AG04450 (cell line): ENCODE measurements at regions not wholly inside any gene's neighbourhood (a gene's known extent, or its start where the extent isn't known, plus 50 kb on each side); places are given as distances from the start of the nearest gene placed in this dataset.

Experiments used
- CTCF ChIA-PET: fragments of 300-600, 350-600 bp; formaldehyde crosslinking; extraction: SDS; loops from one replicate; lab custom pipeline; 2022; ENCODE audit warnings: antibody characterized with exemption, inconsistent platforms; lab: Charles Lee
- POLR2A ChIA-PET: fragments of 350-600 bp; formaldehyde crosslinking; extraction: SDS; loops from one replicate; lab custom pipeline; 2021; ENCODE audit warnings: antibody characterized with exemption, inconsistent platforms; lab: Yijun Ruan, JAX
- DNase-seq: peaks from one replicate; pipeline ENCODE4 v3.0.0-alpha.2; 2011; ENCODE audit warnings: low read depth, low spot score
- H3K27ac ChIP-seq: one replicate; pipeline ENCODE4 v1.5.1; 2012; ENCODE audit warnings: low read depth, low read length, control low read depth
- H3K27me3 ChIP-seq: one replicate; pipeline ENCODE4 v1.6.0; 2012; ENCODE audit warnings: low read length; ENCODE audit not compliant: control insufficient read depth, insufficient read depth
- H3K4me3 ChIP-seq: 2 replicates; pipeline ENCODE4 v1.5.1; 2011; ENCODE audit warnings: mild to moderate bottlenecking, low read depth, low read length, control low read depth
- H3K9me3 ChIP-seq: 2 replicates; pipeline ENCODE4 v1.5.1; 2012; ENCODE audit warnings: low read length; ENCODE audit not compliant: control insufficient read depth, insufficient read depth
- CTCF ChIP-seq: IDR thresholded peaks from 2 replicates; pipeline ENCODE4 v1.5.1; 2011; ENCODE audit warnings: low read depth, low read length, control low read depth, inconsistent platforms

- no peak overlapping the region for H3K4me3 ChIP-seq
- no peak for DNase-seq
- ChIA-PET CTCF (no interaction called here), POLR2A (no interaction called here)
- no peaks in the 10 kb centered on the region for H3K27me3 ChIP-seq
- peaks cover 22% of the 10 kb centered on the region for H3K9me3 ChIP-seq
- H3K27ac ChIP-seq = no peak overlapping the region
- TF ChIP-seq CTCF = no peak
Observed at GRCh38 chr1:105072446-105072845, 1322.7 kb downstream of the AMY1C start.

- POLR2A ChIA-PET = no interaction called here
- TF ChIP-seq CTCF = no peak
- H3K4me3 ChIP-seq = no peak overlapping the region
- no peak overlapping the region for H3K27ac ChIP-seq
- peaks cover 22% of the 10 kb centered on the region for H3K9me3 ChIP-seq
- CTCF ChIA-PET = no interaction called here
- no peak for DNase-seq
- H3K27me3 ChIP-seq = no peaks in the 10 kb centered on the region
Observed at GRCh38 chr1:105072850-105073249, 1323.2 kb downstream of the AMY1C start.

- no peak for DNase-seq
- no peak for TF ChIP-seq CTCF
- CTCF ChIA-PET = no interaction called here
Observed at GRCh38 chr1:105073660-105074059, 1324.0 kb downstream of the AMY1C start.

GRCh38 chr1:105083611-105084010 lies 1333.9 kb downstream of the AMY1C start:
- ChIA-PET POLR2A (no interaction called here), CTCF (interaction anchor here (0.6 kb wide), 1 partner anchor 932 kb away, joined by 3 read pairs; no protein-coding TSS in a partner anchor)
- Histone ChIP-seq H3K9me3 (peaks cover 2% of the 10 kb centered on the region; the same call in 1 of the 2 replicates), H3K27ac (no peak overlapping the region), H3K27me3 (no peaks in the 10 kb centered on the region), H3K4me3 (no peak overlapping the region)
- DNase-seq = no peak
- no peak for TF ChIP-seq CTCF

More at GRCh38 chr1:105073660-105074059, 1324.0 kb downstream of the AMY1C start:
- Histone ChIP-seq H3K27ac (no peak overlapping the region), H3K27me3 (no peaks in the 10 kb centered on the region), H3K4me3 (no peak overlapping the region), H3K9me3 (peaks cover 22% of the 10 kb centered on the region)
- POLR2A ChIA-PET = no interaction called here

GRCh38 chr1:105087506-105087905 lies 1337.8 kb downstream of the AMY1C start:
- no peaks in the 10 kb centered on the region for H3K27me3 ChIP-seq
- CTCF ChIA-PET = no interaction called here
- no peak for TF ChIP-seq CTCF
- peaks cover 2% of the 10 kb centered on the region; the same call in 1 of the 2 replicates for H3K9me3 ChIP-seq
- H3K4me3 ChIP-seq = no peak overlapping the region
- H3K27ac ChIP-seq = no peak overlapping the region
- POLR2A ChIA-PET = no interaction called here
- DNase-seq = no peak
